ENCODE measurements at regions not wholly inside any gene's neighbourhood (a gene's known extent, or its start where the extent isn't known, plus 50 kb on each side); places are given as distances from the start of the nearest gene placed in this dataset.

- no peak overlapping the region for H3K27ac ChIP-seq (ENCODE audit: low read depth, low read length, severe bottlenecking)
- no peaks in the 10 kb centered on the region for H3K36me3 ChIP-seq (ENCODE audit: control insufficient read depth, insufficient read depth, low read length)
- no peak overlapping the region for H3K4me3 ChIP-seq (ENCODE audit: extremely low read depth, insufficient read depth, low read length, poor library complexity, severe bottlenecking)
- H3K4me1 ChIP-seq (ENCODE audit: control insufficient read depth, insufficient read depth, low read length, poor library complexity, severe bottlenecking): peaks cover 5% of the 10 kb centered on the region
- H3K9me3 ChIP-seq (ENCODE audit: control insufficient read depth, low read length): no peaks in the 10 kb centered on the region
- 88 to 94% methylated on average over 2 of the region's 2 CpGs for WGBS, 2 experiments (ENCODE audit: insufficient coverage in 2 of 2)
Observed at GRCh38 chr13:30022796-30023195, 172.4 kb upstream of the UBL3 start.

- Histone ChIP-seq H3K27ac (ENCODE audit: low read depth, low read length, severe bottlenecking) (no peak overlapping the region), H3K36me3 (ENCODE audit: control insufficient read depth, insufficient read depth, low read length) (no peaks in the 10 kb centered on the region), H3K9me3 (ENCODE audit: control insufficient read depth, low read length) (no peaks in the 10 kb centered on the region), H3K4me3 (ENCODE audit: extremely low read depth, insufficient read depth, low read length, poor library complexity, severe bottlenecking) (no peak overlapping the region), H3K4me1 (ENCODE audit: control insufficient read depth, insufficient read depth, low read length, poor library complexity, severe bottlenecking) (peaks cover 5% of the 10 kb centered on the region)
- WGBS, 2 experiments (ENCODE audit: insufficient coverage in 2 of 2): 89 to 92% methylated on average over 6 to 8 of the region's 10 CpGs
Observed at GRCh38 chr13:30022256-30022655, 171.8 kb upstream of the UBL3 start.

- Histone ChIP-seq H3K9me3 (ENCODE audit: control insufficient read depth, low read length) (no peaks in the 10 kb centered on the region), H3K4me3 (ENCODE audit: extremely low read depth, insufficient read depth, low read length, poor library complexity, severe bottlenecking) (no peak overlapping the region), H3K36me3 (ENCODE audit: control insufficient read depth, insufficient read depth, low read length) (no peaks in the 10 kb centered on the region), H3K27ac (ENCODE audit: low read depth, low read length, severe bottlenecking) (no peak overlapping the region), H3K4me1 (ENCODE audit: control insufficient read depth, insufficient read depth, low read length, poor library complexity, severe bottlenecking) (peaks cover 5% of the 10 kb centered on the region)
- 100% methylated on average over 1 of the region's 2 CpGs; no CpG with 5 or more reads in 1 of the 2 experiments for WGBS, 2 experiments (ENCODE audit: insufficient coverage in 2 of 2)
Observed at GRCh38 chr13:30021611-30022010, 171.2 kb upstream of the UBL3 start.

- 88 to 90% methylated on average over 3 to 4 of the region's 4 CpGs for WGBS, 2 experiments (ENCODE audit: insufficient coverage in 2 of 2)
- Histone ChIP-seq H3K27ac (ENCODE audit: low read depth, low read length, severe bottlenecking) (no peak overlapping the region), H3K36me3 (ENCODE audit: control insufficient read depth, insufficient read depth, low read length) (no peaks in the 10 kb centered on the region), H3K4me3 (ENCODE audit: extremely low read depth, insufficient read depth, low read length, poor library complexity, severe bottlenecking) (no peak overlapping the region), H3K4me1 (ENCODE audit: control insufficient read depth, insufficient read depth, low read length, poor library complexity, severe bottlenecking) (peaks cover 5% of the 10 kb centered on the region), H3K9me3 (ENCODE audit: control insufficient read depth, low read length) (no peaks in the 10 kb centered on the region)
Observed at GRCh38 chr13:30020726-30021312, 170.4 kb upstream of the UBL3 start.

GRCh38 chr13:30019648-30020626 lies 169.5 kb upstream of the UBL3 start:
- Histone ChIP-seq H3K27ac (ENCODE audit: low read depth, low read length, severe bottlenecking) (no peak overlapping the region), H3K9me3 (ENCODE audit: control insufficient read depth, low read length) (no peaks in the 10 kb centered on the region), H3K4me1 (ENCODE audit: control insufficient read depth, insufficient read depth, low read length, poor library complexity, severe bottlenecking) (peaks cover 5% of the 10 kb centered on the region), H3K36me3 (ENCODE audit: control insufficient read depth, insufficient read depth, low read length) (no peaks in the 10 kb centered on the region), H3K4me3 (ENCODE audit: extremely low read depth, insufficient read depth, low read length, poor library complexity, severe bottlenecking) (no peak overlapping the region)
- 39 to 51% methylated on average over 6 to 8 of the region's 15 CpGs for WGBS, 2 experiments (ENCODE audit: insufficient coverage in 2 of 2)

GRCh38 chr13:30017880-30018279 lies 167.5 kb upstream of the UBL3 start:
- Histone ChIP-seq H3K4me1 (ENCODE audit: control insufficient read depth, insufficient read depth, low read length, poor library complexity, severe bottlenecking) (peaks cover 5% of the 10 kb centered on the region), H3K9me3 (ENCODE audit: control insufficient read depth, low read length) (no peaks in the 10 kb centered on the region), H3K4me3 (ENCODE audit: extremely low read depth, insufficient read depth, low read length, poor library complexity, severe bottlenecking) (no peak overlapping the region), H3K36me3 (ENCODE audit: control insufficient read depth, insufficient read depth, low read length) (no peaks in the 10 kb centered on the region), H3K27ac (ENCODE audit: low read depth, low read length, severe bottlenecking) (no peak overlapping the region)
- 66 to 72% methylated on average over 2 to 3 of the region's 4 CpGs for WGBS, 2 experiments (ENCODE audit: insufficient coverage in 2 of 2)

GRCh38 chr13:30016398-30016797 lies 166.0 kb upstream of the UBL3 start:
- no peak overlapping the region for H3K27ac ChIP-seq (ENCODE audit: low read depth, low read length, severe bottlenecking)

GRCh38 chr13:30009411-30009810 lies 159.0 kb upstream of the UBL3 start:
- WGBS, 2 experiments (ENCODE audit: insufficient coverage in 2 of 2): 88 to 100% methylated on average over 1 of the region's 1 CpG
- Histone ChIP-seq H3K9me3 (ENCODE audit: control insufficient read depth, low read length) (no peaks in the 10 kb centered on the region), H3K36me3 (ENCODE audit: control insufficient read depth, insufficient read depth, low read length) (no peaks in the 10 kb centered on the region), H3K27ac (ENCODE audit: low read depth, low read length, severe bottlenecking) (no peak overlapping the region), H3K4me1 (ENCODE audit: control insufficient read depth, insufficient read depth, low read length, poor library complexity, severe bottlenecking) (peaks cover 4% of the 10 kb centered on the region), H3K4me3 (ENCODE audit: extremely low read depth, insufficient read depth, low read length, poor library complexity, severe bottlenecking) (no peak overlapping the region)

More at GRCh38 chr13:30016398-30016797, 166.0 kb upstream of the UBL3 start:
- Histone ChIP-seq H3K36me3 (ENCODE audit: control insufficient read depth, insufficient read depth, low read length) (no peaks in the 10 kb centered on the region), H3K4me1 (ENCODE audit: control insufficient read depth, insufficient read depth, low read length, poor library complexity, severe bottlenecking) (peaks cover 5% of the 10 kb centered on the region), H3K4me3 (ENCODE audit: extremely low read depth, insufficient read depth, low read length, poor library complexity, severe bottlenecking) (no peak overlapping the region), H3K9me3 (ENCODE audit: control insufficient read depth, low read length) (no peaks in the 10 kb centered on the region)
- 65 to 78% methylated on average over 4 to 5 of the region's 5 CpGs for WGBS, 2 experiments (ENCODE audit: insufficient coverage in 2 of 2)

GRCh38 chr13:30006246-30006645 lies 155.8 kb upstream of the UBL3 start:
- H3K9me3 ChIP-seq (ENCODE audit: control insufficient read depth, low read length): no peaks in the 10 kb centered on the region
- WGBS, 2 experiments (ENCODE audit: insufficient coverage in 2 of 2): 83% methylated on average over 1 of the region's 1 CpG; no CpG with 5 or more reads in 1 of the 2 experiments
- no peak overlapping the region for H3K27ac ChIP-seq (ENCODE audit: low read depth, low read length, severe bottlenecking)
- no peaks in the 10 kb centered on the region for H3K36me3 ChIP-seq (ENCODE audit: control insufficient read depth, insufficient read depth, low read length)
- H3K4me1 ChIP-seq (ENCODE audit: control insufficient read depth, insufficient read depth, low read length, poor library complexity, severe bottlenecking): peaks cover 11% of the 10 kb centered on the region
- no peak overlapping the region for H3K4me3 ChIP-seq (ENCODE audit: extremely low read depth, insufficient read depth, low read length, poor library complexity, severe bottlenecking)

- Histone ChIP-seq H3K4me3 (ENCODE audit: extremely low read depth, insufficient read depth, low read length, poor library complexity, severe bottlenecking) (no peak overlapping the region), H3K27ac (ENCODE audit: low read depth, low read length, severe bottlenecking) (no peak overlapping the region), H3K36me3 (ENCODE audit: control insufficient read depth, insufficient read depth, low read length) (no peaks in the 10 kb centered on the region), H3K4me1 (ENCODE audit: control insufficient read depth, insufficient read depth, low read length, poor library complexity, severe bottlenecking) (peaks cover 11% of the 10 kb centered on the region), H3K9me3 (ENCODE audit: control insufficient read depth, low read length) (no peaks in the 10 kb centered on the region)
Observed at GRCh38 chr13:30004204-30004603, 153.8 kb upstream of the UBL3 start.

- no peak overlapping the region for H3K27ac ChIP-seq (ENCODE audit: low read depth, low read length, severe bottlenecking)
- H3K4me3 ChIP-seq (ENCODE audit: extremely low read depth, insufficient read depth, low read length, poor library complexity, severe bottlenecking): no peak overlapping the region
- peaks cover 11% of the 10 kb centered on the region for H3K4me1 ChIP-seq (ENCODE audit: control insufficient read depth, insufficient read depth, low read length, poor library complexity, severe bottlenecking)
- WGBS, 2 experiments (ENCODE audit: insufficient coverage in 2 of 2): 100% methylated on average over 1 of the region's 1 CpG; no CpG with 5 or more reads in 1 of the 2 experiments
- no peaks in the 10 kb centered on the region for H3K36me3 ChIP-seq (ENCODE audit: control insufficient read depth, insufficient read depth, low read length)
- H3K9me3 ChIP-seq (ENCODE audit: control insufficient read depth, low read length): no peaks in the 10 kb centered on the region
Observed at GRCh38 chr13:30002577-30002976, 152.2 kb upstream of the UBL3 start.
